ENCODE measurements at regions not wholly inside any gene's neighbourhood (a gene's known extent, or its start where the extent isn't known, plus 50 kb on each side); places are given as distances from the start of the nearest gene placed in this dataset.

DNA sequence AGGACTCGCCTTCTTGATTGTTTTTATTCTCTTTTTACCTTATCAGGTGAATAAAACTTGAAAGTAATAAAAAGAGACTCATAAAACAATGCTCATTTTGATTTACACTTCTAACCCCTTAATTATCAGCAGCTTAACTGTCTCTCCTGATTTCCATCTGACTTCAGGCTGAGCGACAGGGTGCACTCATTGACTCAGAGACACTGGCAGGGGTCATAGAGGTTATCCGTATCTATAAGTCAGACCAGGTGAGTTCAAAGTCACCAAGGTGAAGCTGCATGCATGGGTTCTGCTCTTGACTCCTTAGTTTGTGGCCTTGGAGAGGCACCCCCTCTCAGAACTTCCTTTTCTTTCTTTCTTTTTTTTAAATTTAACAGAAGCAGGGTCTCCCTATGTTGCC lies 116.4 kb upstream of the SLC34A2 start:
- Histone ChIP-seq H3K27ac (ENCODE audit: low read depth, low read length, poor library complexity, severe bottlenecking) (no peak overlapping the region), H3K36me3 (ENCODE audit: insufficient read depth, low read length, poor library complexity, severe bottlenecking) (no peaks in the 10 kb centered on the region), H3K4me3 (ENCODE audit: low read depth, low read length, poor library complexity, severe bottlenecking) (no peak overlapping the region), H3K4me1 (ENCODE audit: insufficient read depth, low read length, poor library complexity, severe bottlenecking) (no peaks in the 10 kb centered on the region), H3K27me3 (replicated peaks; ENCODE audit: insufficient read depth, low read depth, low read length, poor library complexity) (no peaks in the 10 kb centered on the region), H3K9me3 (ENCODE audit: low read depth, low read length, poor library complexity, severe bottlenecking) (no peaks in the 10 kb centered on the region)
- intact Hi-C loops (cut with micrococcal nuclease; ENCODE audit: unreplicated experiment), result no loop called here
- TF ChIP-seq EZH2 (IDR thresholded peaks at IDR 0.05; ENCODE audit: borderline replicate concordance, low read depth, low read length, poor library complexity, severe bottlenecking), result no peak
- TF ChIP-seq, protein P1, sequence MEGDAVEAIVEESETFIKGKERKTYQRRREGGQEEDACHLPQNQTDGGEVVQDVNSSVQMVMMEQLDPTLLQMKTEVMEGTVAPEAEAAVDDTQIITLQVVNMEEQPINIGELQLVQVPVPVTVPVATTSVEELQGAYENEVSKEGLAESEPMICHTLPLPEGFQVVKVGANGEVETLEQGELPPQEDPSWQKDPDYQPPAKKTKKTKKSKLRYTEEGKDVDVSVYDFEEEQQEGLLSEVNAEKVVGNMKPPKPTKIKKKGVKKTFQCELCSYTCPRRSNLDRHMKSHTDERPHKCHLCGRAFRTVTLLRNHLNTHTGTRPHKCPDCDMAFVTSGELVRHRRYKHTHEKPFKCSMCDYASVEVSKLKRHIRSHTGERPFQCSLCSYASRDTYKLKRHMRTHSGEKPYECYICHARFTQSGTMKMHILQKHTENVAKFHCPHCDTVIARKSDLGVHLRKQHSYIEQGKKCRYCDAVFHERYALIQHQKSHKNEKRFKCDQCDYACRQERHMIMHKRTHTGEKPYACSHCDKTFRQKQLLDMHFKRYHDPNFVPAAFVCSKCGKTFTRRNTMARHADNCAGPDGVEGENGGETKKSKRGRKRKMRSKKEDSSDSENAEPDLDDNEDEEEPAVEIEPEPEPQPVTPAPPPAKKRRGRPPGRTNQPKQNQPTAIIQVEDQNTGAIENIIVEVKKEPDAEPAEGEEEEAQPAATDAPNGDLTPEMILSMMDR (conservative IDR thresholded peaks at IDR 0.05; ENCODE audit: low read depth, low read length), result no peak
- no peak for DNase-seq (ENCODE audit: low spot score)
- ChIA-PET CTCF (no interaction called here), POLR2A (ENCODE audit: low non-redundant PET) (interaction anchor here (0.5 kb wide), 1 partner anchor 636 kb away, joined by 5 read pairs; no protein-coding TSS in a partner anchor)
- no TSS peak for BruUV-seq (replicated peaks)

DNA sequence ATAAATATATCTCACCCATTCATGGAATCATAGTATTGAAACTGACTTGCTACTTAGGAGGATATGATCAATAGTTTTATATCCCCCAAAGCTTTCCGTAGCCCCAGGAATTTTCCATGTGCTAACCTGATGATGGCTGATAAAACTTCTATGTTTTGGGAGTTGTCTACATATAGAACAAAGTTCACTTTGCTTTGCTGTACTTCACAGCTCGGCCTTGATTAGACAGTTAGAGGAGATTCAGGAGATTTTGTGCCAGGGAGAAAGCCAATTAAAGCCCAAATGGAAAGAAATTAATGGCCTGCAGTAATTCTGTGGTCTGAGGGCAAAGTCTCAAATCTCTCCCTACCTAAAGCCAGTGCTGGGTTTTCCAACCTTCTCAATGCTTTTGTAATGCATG lies 114.9 kb upstream of the SLC34A2 start:
- intact Hi-C loops (cut with micrococcal nuclease; ENCODE audit: unreplicated experiment), result no loop called here
- Histone ChIP-seq H3K9me3 (ENCODE audit: low read depth, low read length, poor library complexity, severe bottlenecking) (no peaks in the 10 kb centered on the region), H3K4me3 (ENCODE audit: low read depth, low read length, poor library complexity, severe bottlenecking) (no peak overlapping the region), H3K4me1 (ENCODE audit: insufficient read depth, low read length, poor library complexity, severe bottlenecking) (no peaks in the 10 kb centered on the region), H3K27me3 (replicated peaks; ENCODE audit: insufficient read depth, low read depth, low read length, poor library complexity) (no peaks in the 10 kb centered on the region), H3K36me3 (ENCODE audit: insufficient read depth, low read length, poor library complexity, severe bottlenecking) (no peaks in the 10 kb centered on the region), H3K27ac (ENCODE audit: low read depth, low read length, poor library complexity, severe bottlenecking) (no peak overlapping the region)
- no peak for DNase-seq (ENCODE audit: low spot score)
- POLR2A ChIA-PET (ENCODE audit: low non-redundant PET), result no interaction called here
- TF ChIP-seq EZH2 (IDR thresholded peaks at IDR 0.05; ENCODE audit: borderline replicate concordance, low read depth, low read length, poor library complexity, severe bottlenecking), result no peak
- TF ChIP-seq, protein P1 (conservative IDR thresholded peaks at IDR 0.05; ENCODE audit: low read depth, low read length), result no peak
- no TSS peak for BruUV-seq (replicated peaks)
- CTCF ChIA-PET, result no interaction called here

DNA sequence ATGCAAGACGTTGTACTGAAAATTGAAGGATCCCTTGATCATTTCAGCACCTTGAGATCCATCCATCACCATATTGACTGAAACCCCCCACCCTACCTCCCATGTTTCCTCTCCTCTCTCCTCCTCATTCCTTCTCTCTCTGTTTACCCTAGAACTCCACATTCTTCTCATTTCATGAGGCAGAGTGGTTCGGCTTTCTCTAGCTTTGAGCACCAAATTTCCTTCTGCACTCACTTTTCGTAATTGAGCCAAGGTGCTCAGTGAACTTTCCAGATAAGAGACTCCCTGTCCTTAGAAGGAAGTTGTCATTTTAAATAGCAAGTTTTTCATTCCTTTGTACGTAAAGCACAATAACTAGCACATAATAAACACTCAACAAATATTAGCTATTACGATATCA lies 108.3 kb upstream of the SLC34A2 start:
- intact Hi-C loops (cut with micrococcal nuclease; ENCODE audit: unreplicated experiment), result no loop called here
- Histone ChIP-seq H3K27me3 (replicated peaks; ENCODE audit: insufficient read depth, low read depth, low read length, poor library complexity) (no peaks in the 10 kb centered on the region), H3K36me3 (ENCODE audit: insufficient read depth, low read length, poor library complexity, severe bottlenecking) (no peaks in the 10 kb centered on the region), H3K27ac (ENCODE audit: low read depth, low read length, poor library complexity, severe bottlenecking) (no peak overlapping the region), H3K4me3 (ENCODE audit: low read depth, low read length, poor library complexity, severe bottlenecking) (no peak overlapping the region), H3K9me3 (ENCODE audit: low read depth, low read length, poor library complexity, severe bottlenecking) (no peaks in the 10 kb centered on the region), H3K4me1 (ENCODE audit: insufficient read depth, low read length, poor library complexity, severe bottlenecking) (no peaks in the 10 kb centered on the region)
- BruUV-seq (replicated peaks), result no TSS peak
- no peak for DNase-seq (ENCODE audit: low spot score)
- TF ChIP-seq, protein P1 (conservative IDR thresholded peaks at IDR 0.05; ENCODE audit: low read depth, low read length), result no peak
- TF ChIP-seq EZH2 (IDR thresholded peaks at IDR 0.05; ENCODE audit: borderline replicate concordance, low read depth, low read length, poor library complexity, severe bottlenecking), result no peak
- POLR2A ChIA-PET (ENCODE audit: low non-redundant PET), result no interaction called here
- CTCF ChIA-PET, result no interaction called here

Measured in A673 (cell line).